ENCODE measurements at regions not wholly inside any gene's neighbourhood (a gene's known extent, or its start where the extent isn't known, plus 50 kb on each side); places are given as distances from the start of the nearest gene placed in this dataset.

GRCh38 chr5:98334946-98335345, 438.5 kb upstream of the RGMB start (continued):
- no peak for TF ChIP-seq CHD7 (IDR thresholded peaks at IDR 0.05; ENCODE audit: insufficient replicate concordance, low read length)

All from H1 (cell line).